ENCODE measurements at regions not wholly inside any gene's neighbourhood (a gene's known extent, or its start where the extent isn't known, plus 50 kb on each side); places are given as distances from the start of the nearest gene placed in this dataset.
"Not testable (repeated sequence)": the region's sequence is repeated elsewhere in the genome, so short reads cannot be mapped to it uniquely, and the experiment has no call there.

DNA sequence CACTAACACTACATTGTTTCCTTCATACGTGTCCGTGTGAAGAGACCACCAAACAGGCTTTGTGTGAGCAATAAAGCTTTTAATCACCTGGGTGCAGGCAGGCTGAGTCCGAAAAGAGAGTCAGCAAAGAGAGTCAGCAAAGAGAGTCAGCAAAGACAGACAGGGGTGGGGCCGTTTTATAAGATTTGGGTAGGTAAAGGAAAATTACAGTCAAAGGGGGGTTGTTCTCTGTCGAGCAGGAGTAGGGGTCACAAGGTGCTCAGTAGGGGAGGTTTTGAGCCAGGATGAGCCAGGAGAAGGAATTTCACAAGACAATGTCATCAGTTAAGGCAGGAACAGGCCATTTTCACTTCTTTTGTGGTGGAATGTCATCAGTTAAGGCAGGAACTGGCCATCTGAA, 1226.2 kb downstream of the OTOL1 start:
- TF ChIP-seq, protein P1, sequence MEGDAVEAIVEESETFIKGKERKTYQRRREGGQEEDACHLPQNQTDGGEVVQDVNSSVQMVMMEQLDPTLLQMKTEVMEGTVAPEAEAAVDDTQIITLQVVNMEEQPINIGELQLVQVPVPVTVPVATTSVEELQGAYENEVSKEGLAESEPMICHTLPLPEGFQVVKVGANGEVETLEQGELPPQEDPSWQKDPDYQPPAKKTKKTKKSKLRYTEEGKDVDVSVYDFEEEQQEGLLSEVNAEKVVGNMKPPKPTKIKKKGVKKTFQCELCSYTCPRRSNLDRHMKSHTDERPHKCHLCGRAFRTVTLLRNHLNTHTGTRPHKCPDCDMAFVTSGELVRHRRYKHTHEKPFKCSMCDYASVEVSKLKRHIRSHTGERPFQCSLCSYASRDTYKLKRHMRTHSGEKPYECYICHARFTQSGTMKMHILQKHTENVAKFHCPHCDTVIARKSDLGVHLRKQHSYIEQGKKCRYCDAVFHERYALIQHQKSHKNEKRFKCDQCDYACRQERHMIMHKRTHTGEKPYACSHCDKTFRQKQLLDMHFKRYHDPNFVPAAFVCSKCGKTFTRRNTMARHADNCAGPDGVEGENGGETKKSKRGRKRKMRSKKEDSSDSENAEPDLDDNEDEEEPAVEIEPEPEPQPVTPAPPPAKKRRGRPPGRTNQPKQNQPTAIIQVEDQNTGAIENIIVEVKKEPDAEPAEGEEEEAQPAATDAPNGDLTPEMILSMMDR (conservative IDR thresholded peaks at IDR 0.05 in 1 of 2, IDR thresholded peaks at IDR 0.05 in 1 of 2; ENCODE audit: low read depth in 1 of 2, low read length in 2 of 2): not testable (repeated sequence)
- TF ChIP-seq EZH2 (IDR thresholded peaks at IDR 0.05; ENCODE audit: low read length, missing control alignments): not testable (repeated sequence)
